Testis (tissue), 2 donors: ENCODE measurements at regions not wholly inside any gene's neighbourhood (a gene's known extent, or its start where the extent isn't known, plus 50 kb on each side); places are given as distances from the start of the nearest gene placed in this dataset.

ENCODE experiments used
- CTCF ChIP-seq, 3 experiments: fragments of 450-650 bp in 2 of 3; fragments of 200-600 bp in 1 of 3; sonication (generic) in 1 of 3; IDR thresholded peaks; one replicate each; pipeline ENCODE4 v1.5.1; 2016 to 2019; ENCODE audit warnings: antibody characterized with exemption in 3 of 3, mild to moderate bottlenecking in 2 of 3, moderate library complexity in 1 of 3
- POLR2A ChIP-seq: fragments of 450-650 bp; IDR thresholded peaks from one replicate; pipeline ENCODE4 v1.6.1; 2017; ENCODE audit warnings: antibody characterized with exemption, mild to moderate bottlenecking, moderate library complexity

- TF ChIP-seq CTCF (IDR thresholded peaks at IDR 0.05) (no peak), POLR2A (no peak)
These were observed 120.3 kb upstream of the CLSTN2 start for GRCh38 chr3:139814646-139815045.
